ENCODE measurements at regions not wholly inside any gene's neighbourhood (a gene's known extent, or its start where the extent isn't known, plus 50 kb on each side); places are given as distances from the start of the nearest gene placed in this dataset.
A peak's percentile ranks its signal among the peaks of the same experiment; 100 is the strongest.

GRCh38 chr18:47748847-47749599 is 181.4 kb downstream of the SMAD2 start (continued):
- TF ChIP-seq CBFB (CRISPR knock-in tag; IDR thresholded peaks at IDR 0.05) = 0 out of 2 replicates have a peak, but pooled peaks have one; percentile 55
- 0 out of 2 replicates have a peak, but pooled peaks have one; percentile 31 for TF ChIP-seq THAP11 (CRISPR knock-in tag; IDR thresholded peaks at IDR 0.05)
- peak; percentile 32; the same call in 1 of the 2 replicates for TF ChIP-seq ZFY (CRISPR knock-in tag; IDR thresholded peaks at IDR 0.05)
- TF ChIP-seq ARHGAP35 (CRISPR knock-in tag; IDR thresholded peaks at IDR 0.05; ENCODE audit: borderline replicate concordance) = 0 out of 2 replicates have a peak, but pooled peaks have one; percentile 20
- TF ChIP-seq TSC22D2 (CRISPR knock-in tag; IDR thresholded peaks at IDR 0.05; ENCODE audit: borderline replicate concordance) = 0 out of 2 replicates have a peak, but pooled peaks have one; percentile 55
- TF ChIP-seq GABPB1 (CRISPR knock-in tag; IDR thresholded peaks at IDR 0.05) = peak; percentile 60; the same call in 1 of the 2 replicates
- 0 out of 2 replicates have a peak, but pooled peaks have one; percentile 42 for TF ChIP-seq ZNF205 (CRISPR knock-in tag; IDR thresholded peaks at IDR 0.05)
- no peak for TF ChIP-seq ZBTB14 (CRISPR knock-in tag; IDR thresholded peaks at IDR 0.05)
- peak; percentile 62; the same call in 1 of the 2 replicates for TF ChIP-seq SPEN (CRISPR knock-in tag; IDR thresholded peaks at IDR 0.05; ENCODE audit: low read depth)

- no peaks in the 10 kb centered on the region for H3K4me1 ChIP-seq (ENCODE audit: insufficient read depth, low read length)
- no TSS peak for BruUV-seq (replicated peaks)
- FAIRE-seq = no peak
- no peak overlapping the region for H3K4me2 ChIP-seq (ENCODE audit: low read depth, low read length)
- ChIA-PET POLR2A (no interaction called here), CTCF (ENCODE audit: low intra/inter-chr PET ratio, low total read pairs) (interaction anchor here (1.2 to 3.6 kb wide), 5 partner anchors 152 to 698 kb away, joined by 4 to 50 read pairs (median 30); no protein-coding TSS in a partner anchor)
- H4K20me1 ChIP-seq (ENCODE audit: insufficient read depth, low read length) = no peaks in the 10 kb centered on the region
- no peak for ATAC-seq
- peaks cover 0 to 12% of the 10 kb centered on the region in 2 experiments; a peak in 2 of 5 replicates for H3K27me3 ChIP-seq (ENCODE audit: control insufficient read depth in 1 of 2, insufficient read depth in 2 of 2, low read length in 2 of 2)
- H3K36me3 ChIP-seq (replicated peaks in 1 of 2; ENCODE audit: control insufficient read depth in 1 of 2, insufficient read depth in 2 of 2, low read length in 2 of 2) = no peaks in the 10 kb centered on the region
- no peaks in the 10 kb centered on the region for H3K79me2 ChIP-seq (ENCODE audit: insufficient read depth, low read length)
- H3K27ac ChIP-seq (ENCODE audit: extremely low read length, insufficient read depth, low read length) = no peak overlapping the region
- no peak for DNase-seq (ENCODE audit: low spot score)
- no peaks in the 10 kb centered on the region for H3K9me3 ChIP-seq (ENCODE audit: low read length)
- in situ Hi-C loops (cut with HindIII; ENCODE audit: extremely low pct_ligation_motif_present, low pct_unique_long_range_greater_than_20kb) (loop anchor here (5.0 kb wide), 2 partner anchors 151 to 531 kb away; no protein-coding TSS in a partner anchor), intact Hi-C loops (cut with micrococcal nuclease; ENCODE audit: unreplicated experiment) (loop anchor here (2.0 to 10.0 kb wide), 2 partner anchors 351 to 463 kb away; no protein-coding TSS in a partner anchor)
- WGBS (ENCODE audit: low lambda C conversion rate) = 36% methylated on average over 11 of the region's 23 CpGs
- no peak overlapping the region for H3K4me3 ChIP-seq (replicated peaks in 1 of 3; ENCODE audit: insufficient read depth in 1 of 3, low read depth in 2 of 3, low read length in 3 of 3)
- no peak overlapping the region for H3K9ac ChIP-seq (ENCODE audit: insufficient read depth, low read depth, low read length)
- no peak overlapping the region for H2AFZ ChIP-seq (ENCODE audit: low read length)
- no peak for TF ChIP-seq ZFP36L2 (CRISPR knock-in tag; IDR thresholded peaks at IDR 0.05)
- TF ChIP-seq BCL3 (CRISPR knock-in tag; IDR thresholded peaks at IDR 0.05) = no peak
- TF ChIP-seq USF2 (IDR thresholded peaks at IDR 0.05; ENCODE audit: low read depth, low read length) = no peak
- TF ChIP-seq USF2 (CRISPR knock-in tag; IDR thresholded peaks at IDR 0.05; ENCODE audit: borderline replicate concordance) = no peak
- no peak for TF ChIP-seq ZNF446 (CRISPR knock-in tag; IDR thresholded peaks at IDR 0.05)
- no peak for TF ChIP-seq SIX1 (CRISPR knock-in tag; IDR thresholded peaks at IDR 0.05; ENCODE audit: borderline replicate concordance)
- TF ChIP-seq POLR2A (IDR thresholded peaks at IDR 0.05; ENCODE audit: insufficient read depth in 1 of 2, low read depth in 2 of 2, low read length in 2 of 2) = no peak
These were observed 182.2 kb downstream of the SMAD2 start for GRCh38 chr18:47748093-47748796.
